Fibroblast of skin of back (primary cell): ENCODE measurements at regions not wholly inside any gene's neighbourhood (a gene's known extent, or its start where the extent isn't known, plus 50 kb on each side); places are given as distances from the start of the nearest gene placed in this dataset.

Source experiments
- DNase-seq: peaks from one replicate; pipeline ENCODE4 v3.0.0-alpha.2; 2013

GRCh38 chr15:98561169-98561941 is 87.0 kb upstream of the IGF1R start:
- no peak for DNase-seq

- no peak for DNase-seq
Observed at GRCh38 chr15:98562331-98562937, 85.9 kb upstream of the IGF1R start.

GRCh38 chr15:98565566-98565965 is 82.8 kb upstream of the IGF1R start:
- DNase-seq, result no peak

GRCh38 chr15:98567951-98568350 is 80.4 kb upstream of the IGF1R start:
- DNase-seq, result no peak

GRCh38 chr15:98568382-98569017 is 79.8 kb upstream of the IGF1R start:
- no peak for DNase-seq

- DNase-seq, result no peak
Observed at GRCh38 chr15:98570119-98570518, 78.2 kb upstream of the IGF1R start.

- DNase-seq, result peak; percentile 35
Observed at GRCh38 chr15:98580572-98580971, 67.8 kb upstream of the IGF1R start.

- DNase-seq, result no peak
Observed at GRCh38 chr15:98581715-98582114, 66.6 kb upstream of the IGF1R start.

GRCh38 chr15:98582900-98583554 is 65.3 kb upstream of the IGF1R start:
- no peak for DNase-seq

- DNase-seq, result no peak
Observed at GRCh38 chr15:98583771-98584430, 64.4 kb upstream of the IGF1R start.

- DNase-seq, result no peak
Observed at GRCh38 chr15:98586066-98586465, 62.3 kb upstream of the IGF1R start.

GRCh38 chr15:98592136-98592535 is 56.2 kb upstream of the IGF1R start:
- DNase-seq, result no peak

- DNase-seq, result no peak
Observed at GRCh38 chr15:98596131-98596530, 52.2 kb upstream of the IGF1R start.

- DNase-seq, result no peak
Observed at GRCh38 chr15:98596885-98597392, 51.4 kb upstream of the IGF1R start.

GRCh38 chr15:98597666-98598065 is 50.7 kb upstream of the IGF1R start:
- no peak for DNase-seq
